ENCODE measurements at regions not wholly inside any gene's neighbourhood (a gene's known extent, or its start where the extent isn't known, plus 50 kb on each side); places are given as distances from the start of the nearest gene placed in this dataset.

- H3K4me2 ChIP-seq (ENCODE audit: low read length) = no peak overlapping the region
- no peaks in the 10 kb centered on the region for H3K27me3 ChIP-seq (ENCODE audit: control insufficient read depth, insufficient read depth, low read length)
- H3K4me3 ChIP-seq (ENCODE audit: low read length) = no peak overlapping the region
- H3K9me3 ChIP-seq (replicated peaks; ENCODE audit: low read length) = no peaks in the 10 kb centered on the region
- H3K9ac ChIP-seq (ENCODE audit: low read depth, low read length) = no peak overlapping the region
- no peaks in the 10 kb centered on the region for H3K36me3 ChIP-seq (ENCODE audit: insufficient read depth, low read length)
- no peaks in the 10 kb centered on the region for H3K4me1 ChIP-seq (ENCODE audit: control insufficient read depth, insufficient read depth, low read length)
These were observed 76.5 kb upstream of the PJA2 start for GRCh38 chr5:109486200-109486804.

GRCh38 chr5:109485030-109485429 lies 75.3 kb upstream of the PJA2 start:
- Histone ChIP-seq H3K36me3 (ENCODE audit: insufficient read depth, low read length) (no peaks in the 10 kb centered on the region), H3K4me1 (ENCODE audit: control insufficient read depth, insufficient read depth, low read length) (no peaks in the 10 kb centered on the region), H3K9me3 (replicated peaks; ENCODE audit: low read length) (no peaks in the 10 kb centered on the region), H3K4me3 (ENCODE audit: low read length) (no peak overlapping the region), H3K27me3 (ENCODE audit: control insufficient read depth, insufficient read depth, low read length) (no peaks in the 10 kb centered on the region), H3K9ac (ENCODE audit: low read depth, low read length) (no peak overlapping the region), H3K4me2 (ENCODE audit: low read length) (no peak overlapping the region)

- H3K4me2 ChIP-seq (ENCODE audit: low read length) = no peak overlapping the region
- no peak overlapping the region for H3K4me3 ChIP-seq (ENCODE audit: low read length)
- H3K4me1 ChIP-seq (ENCODE audit: control insufficient read depth, insufficient read depth, low read length) = no peaks in the 10 kb centered on the region
- H3K36me3 ChIP-seq (ENCODE audit: insufficient read depth, low read length) = no peaks in the 10 kb centered on the region
- no peaks in the 10 kb centered on the region for H3K9me3 ChIP-seq (replicated peaks; ENCODE audit: low read length)
- H3K27me3 ChIP-seq (ENCODE audit: control insufficient read depth, insufficient read depth, low read length) = no peaks in the 10 kb centered on the region
- no peak overlapping the region for H3K9ac ChIP-seq (ENCODE audit: low read depth, low read length)
These were observed 74.8 kb upstream of the PJA2 start for GRCh38 chr5:109484597-109484996.

GRCh38 chr5:109483395-109483971 lies 73.7 kb upstream of the PJA2 start:
- H3K9me3 ChIP-seq (replicated peaks; ENCODE audit: low read length) = no peaks in the 10 kb centered on the region
- H3K4me2 ChIP-seq (ENCODE audit: low read length) = no peak overlapping the region
- no peak overlapping the region for H3K4me3 ChIP-seq (ENCODE audit: low read length)
- H3K4me1 ChIP-seq (ENCODE audit: control insufficient read depth, insufficient read depth, low read length) = no peaks in the 10 kb centered on the region
- H3K9ac ChIP-seq (ENCODE audit: low read depth, low read length) = no peak overlapping the region
- no peaks in the 10 kb centered on the region for H3K27me3 ChIP-seq (ENCODE audit: control insufficient read depth, insufficient read depth, low read length)
- no peaks in the 10 kb centered on the region for H3K36me3 ChIP-seq (ENCODE audit: insufficient read depth, low read length)

GRCh38 chr5:109482748-109483147 lies 73.0 kb upstream of the PJA2 start:
- no peaks in the 10 kb centered on the region for H3K4me1 ChIP-seq (ENCODE audit: control insufficient read depth, insufficient read depth, low read length)
- no peak overlapping the region for H3K4me2 ChIP-seq (ENCODE audit: low read length)
- H3K36me3 ChIP-seq (ENCODE audit: insufficient read depth, low read length) = no peaks in the 10 kb centered on the region
- no peak overlapping the region for H3K4me3 ChIP-seq (ENCODE audit: low read length)
- no peaks in the 10 kb centered on the region for H3K9me3 ChIP-seq (replicated peaks; ENCODE audit: low read length)
- no peaks in the 10 kb centered on the region for H3K27me3 ChIP-seq (ENCODE audit: control insufficient read depth, insufficient read depth, low read length)
- H3K9ac ChIP-seq (ENCODE audit: low read depth, low read length) = no peak overlapping the region

- Histone ChIP-seq H3K27me3 (ENCODE audit: control insufficient read depth, insufficient read depth, low read length) (no peaks in the 10 kb centered on the region), H3K9me3 (replicated peaks; ENCODE audit: low read length) (no peaks in the 10 kb centered on the region), H3K9ac (ENCODE audit: low read depth, low read length) (no peak overlapping the region), H3K4me2 (ENCODE audit: low read length) (no peak overlapping the region), H3K4me3 (ENCODE audit: low read length) (no peak overlapping the region), H3K36me3 (ENCODE audit: insufficient read depth, low read length) (no peaks in the 10 kb centered on the region), H3K4me1 (ENCODE audit: control insufficient read depth, insufficient read depth, low read length) (no peaks in the 10 kb centered on the region)
These were observed 69.6 kb upstream of the PJA2 start for GRCh38 chr5:109479260-109479860.

GRCh38 chr5:109478830-109479229 lies 69.1 kb upstream of the PJA2 start:
- Histone ChIP-seq H3K4me1 (ENCODE audit: control insufficient read depth, insufficient read depth, low read length) (no peaks in the 10 kb centered on the region), H3K36me3 (ENCODE audit: insufficient read depth, low read length) (no peaks in the 10 kb centered on the region), H3K27me3 (ENCODE audit: control insufficient read depth, insufficient read depth, low read length) (no peaks in the 10 kb centered on the region), H3K9me3 (replicated peaks; ENCODE audit: low read length) (no peaks in the 10 kb centered on the region), H3K4me3 (ENCODE audit: low read length) (no peak overlapping the region), H3K9ac (ENCODE audit: low read depth, low read length) (no peak overlapping the region), H3K4me2 (ENCODE audit: low read length) (no peak overlapping the region)

- Histone ChIP-seq H3K9me3 (replicated peaks; ENCODE audit: low read length) (no peaks in the 10 kb centered on the region), H3K27me3 (ENCODE audit: control insufficient read depth, insufficient read depth, low read length) (no peaks in the 10 kb centered on the region), H3K9ac (ENCODE audit: low read depth, low read length) (no peak overlapping the region), H3K4me3 (ENCODE audit: low read length) (no peak overlapping the region), H3K4me1 (ENCODE audit: control insufficient read depth, insufficient read depth, low read length) (no peaks in the 10 kb centered on the region), H3K4me2 (ENCODE audit: low read length) (no peak overlapping the region), H3K36me3 (ENCODE audit: insufficient read depth, low read length) (no peaks in the 10 kb centered on the region)
These were observed 66.5 kb upstream of the PJA2 start for GRCh38 chr5:109476292-109476691.

- Histone ChIP-seq H3K4me2 (ENCODE audit: low read length) (no peak overlapping the region), H3K27me3 (ENCODE audit: control insufficient read depth, insufficient read depth, low read length) (no peaks in the 10 kb centered on the region), H3K36me3 (ENCODE audit: insufficient read depth, low read length) (no peaks in the 10 kb centered on the region), H3K4me3 (ENCODE audit: low read length) (no peak overlapping the region), H3K9ac (ENCODE audit: low read depth, low read length) (no peak overlapping the region), H3K4me1 (ENCODE audit: control insufficient read depth, insufficient read depth, low read length) (peaks cover 4% of the 10 kb centered on the region), H3K9me3 (replicated peaks; ENCODE audit: low read length) (no peaks in the 10 kb centered on the region)
These were observed 60.3 kb upstream of the PJA2 start for GRCh38 chr5:109469896-109470662.

GRCh38 chr5:109468737-109469420 lies 59.1 kb upstream of the PJA2 start:
- H3K9me3 ChIP-seq (replicated peaks; ENCODE audit: low read length) = no peaks in the 10 kb centered on the region
- H3K9ac ChIP-seq (ENCODE audit: low read depth, low read length) = no peak overlapping the region
- H3K36me3 ChIP-seq (ENCODE audit: insufficient read depth, low read length) = no peaks in the 10 kb centered on the region
- peaks cover 4% of the 10 kb centered on the region for H3K4me1 ChIP-seq (ENCODE audit: control insufficient read depth, insufficient read depth, low read length)
- no peaks in the 10 kb centered on the region for H3K27me3 ChIP-seq (ENCODE audit: control insufficient read depth, insufficient read depth, low read length)
- H3K4me3 ChIP-seq (ENCODE audit: low read length) = no peak overlapping the region
- H3K4me2 ChIP-seq (ENCODE audit: low read length) = peak overlapping the region; percentile 4

GRCh38 chr5:109468288-109468676 lies 58.5 kb upstream of the PJA2 start:
- H3K4me1 ChIP-seq (ENCODE audit: control insufficient read depth, insufficient read depth, low read length) = peaks cover 4% of the 10 kb centered on the region
- no peak overlapping the region for H3K4me2 ChIP-seq (ENCODE audit: low read length)
- no peaks in the 10 kb centered on the region for H3K27me3 ChIP-seq (ENCODE audit: control insufficient read depth, insufficient read depth, low read length)
- H3K9ac ChIP-seq (ENCODE audit: low read depth, low read length) = no peak overlapping the region
- no peak overlapping the region for H3K4me3 ChIP-seq (ENCODE audit: low read length)
- no peaks in the 10 kb centered on the region for H3K9me3 ChIP-seq (replicated peaks; ENCODE audit: low read length)
- no peaks in the 10 kb centered on the region for H3K36me3 ChIP-seq (ENCODE audit: insufficient read depth, low read length)

All from skeletal muscle satellite cell (primary cell).